UCSD-AML1 (cell line): ENCODE measurements at regions not wholly inside any gene's neighbourhood (a gene's known extent, or its start where the extent isn't known, plus 50 kb on each side); places are given as distances from the start of the nearest gene placed in this dataset.

ENCODE experiments used
- DNase-seq: peaks from one replicate; lab custom pipeline; 2025; ENCODE audit not compliant: unreplicated experiment; lab: John Stamatoyannopoulos, UW

- DNase-seq, result no peak
Measured at GRCh38 chr3:81439108-81439507, 322.3 kb downstream of the GBE1 start.

DNA sequence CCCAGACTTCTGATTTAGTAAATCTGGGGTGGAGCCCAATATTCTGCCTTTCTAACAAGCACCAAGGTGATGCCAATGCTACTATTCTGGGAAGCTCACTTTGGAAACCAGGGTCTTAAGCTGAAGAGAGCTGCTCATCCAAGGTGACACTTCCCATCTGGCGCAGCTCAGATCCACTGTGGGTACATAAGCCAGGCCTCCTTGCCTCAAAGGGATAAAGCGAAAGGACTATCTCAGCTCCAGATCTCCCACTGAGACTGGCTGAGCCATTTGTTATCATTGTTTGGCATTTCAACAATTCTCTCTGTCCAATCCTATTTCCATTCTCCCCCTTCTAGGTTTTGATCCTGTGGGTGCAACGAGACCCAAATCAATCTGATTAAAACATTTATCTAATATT is 323.8 kb downstream of the GBE1 start:
- no peak for DNase-seq

GRCh38 chr3:81436182-81436581 is 325.3 kb downstream of the GBE1 start:
- DNase-seq, result no peak

DNA sequence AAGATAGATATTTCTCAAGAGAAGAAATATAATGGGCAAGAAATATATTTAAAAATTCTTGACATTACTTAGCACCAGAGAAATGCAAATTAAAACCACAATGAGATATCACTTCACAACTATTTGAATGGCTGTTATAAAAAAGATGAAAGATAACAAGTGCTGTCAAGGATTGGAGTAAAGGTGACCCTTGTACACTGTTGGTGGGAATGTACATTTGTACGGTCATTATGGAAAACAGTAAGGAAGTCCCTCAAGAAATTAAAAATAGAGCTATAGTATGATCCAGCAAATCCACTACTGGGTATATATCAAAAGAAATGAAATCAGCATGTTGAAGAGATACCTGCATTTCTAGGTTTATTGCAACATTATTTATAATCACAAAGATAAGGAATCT is 326.4 kb downstream of the GBE1 start:
- no peak for DNase-seq

DNA sequence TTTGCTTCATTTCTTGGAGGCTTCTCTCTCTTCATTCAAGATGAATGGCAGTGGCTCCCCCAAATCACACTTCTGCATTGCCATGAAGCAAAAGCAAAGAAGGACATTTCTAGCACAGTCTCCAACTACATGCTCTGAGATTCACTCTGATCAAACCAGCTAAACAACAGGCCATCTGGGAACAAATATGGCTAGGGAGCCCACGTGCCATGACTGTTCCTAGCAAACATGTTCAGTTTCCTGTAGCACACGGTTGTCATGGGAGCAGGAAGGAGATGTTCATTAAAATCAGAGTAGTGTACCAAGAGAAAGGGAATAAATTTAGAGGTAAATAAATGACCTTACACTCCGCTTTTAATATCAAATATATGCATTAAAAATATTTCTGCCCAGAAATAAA is 327.3 kb downstream of the GBE1 start:
- DNase-seq, result no peak

DNA sequence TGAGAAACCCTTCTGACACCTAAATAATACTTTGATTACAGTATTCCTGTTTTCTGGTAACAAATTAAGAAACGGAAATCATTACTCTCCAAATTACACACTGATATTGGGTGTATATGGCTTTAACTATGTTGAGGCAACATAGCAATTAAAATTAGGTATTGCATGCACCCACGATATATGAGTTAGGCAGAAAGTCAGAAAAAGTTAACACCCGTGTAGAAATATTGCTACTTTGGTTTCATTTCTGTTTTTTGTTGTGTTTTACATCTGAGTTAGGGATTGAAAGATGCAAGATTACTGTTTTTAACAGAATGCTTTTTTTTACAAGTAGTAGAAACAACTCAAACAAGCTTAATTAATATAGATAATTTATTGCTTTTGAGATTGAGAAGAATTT is 327.8 kb downstream of the GBE1 start:
- DNase-seq, result no peak

- no peak for DNase-seq
Measured at GRCh38 chr3:81432456-81432855, 329.0 kb downstream of the GBE1 start.

GRCh38 chr3:81426826-81427577 is 334.4 kb downstream of the GBE1 start:
- no peak for DNase-seq

- DNase-seq, result no peak
Measured at GRCh38 chr3:81425198-81425868, 336.1 kb downstream of the GBE1 start.

- no peak for DNase-seq
Measured at GRCh38 chr3:81419228-81419627, 342.2 kb downstream of the GBE1 start.

DNA sequence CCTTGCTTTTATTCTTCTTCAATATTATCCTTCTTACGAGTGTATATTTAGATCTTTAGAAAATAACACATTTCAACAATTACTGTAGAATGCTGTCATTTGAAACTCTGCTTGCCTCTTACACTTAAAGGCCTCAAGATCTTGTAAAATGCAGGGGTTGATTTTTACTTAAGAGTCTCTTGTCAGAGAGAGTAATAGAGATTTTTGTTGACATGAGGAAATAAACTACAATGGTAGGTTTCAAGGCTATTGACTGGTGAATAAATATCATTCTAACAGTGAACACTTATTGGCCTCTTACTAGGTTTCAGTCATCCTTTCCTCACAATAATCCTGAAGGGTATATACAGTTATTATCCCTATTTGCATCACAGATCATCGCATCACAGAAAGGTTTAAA is 344.6 kb downstream of the GBE1 start:
- DNase-seq, result no peak

DNA sequence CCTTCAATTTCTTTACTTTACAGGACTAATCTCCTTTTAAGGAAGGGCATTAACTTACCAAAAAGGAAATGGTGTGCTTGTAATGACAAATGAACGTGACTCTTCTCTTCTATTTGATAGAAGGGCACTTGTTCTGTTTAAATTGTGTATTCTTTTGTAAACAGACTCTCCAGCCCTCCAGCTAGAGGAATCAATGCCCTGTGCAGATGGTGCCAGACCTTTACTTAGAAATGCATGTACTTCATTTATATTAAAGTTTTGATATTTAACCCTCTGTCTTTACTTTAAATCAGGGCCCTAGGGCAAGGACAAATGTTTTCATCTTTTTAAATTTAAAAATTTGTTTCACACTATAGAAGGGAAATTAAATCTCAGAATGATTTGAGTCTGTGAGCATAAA is 355.1 kb downstream of the GBE1 start:
- DNase-seq, result no peak

- DNase-seq, result no peak
Measured at GRCh38 chr3:81395739-81396513, 365.5 kb downstream of the GBE1 start.

- DNase-seq, result no peak
Measured at GRCh38 chr3:81394651-81395524, 366.6 kb downstream of the GBE1 start.

- no peak for DNase-seq
Measured at GRCh38 chr3:81393251-81393650, 368.2 kb downstream of the GBE1 start.

- DNase-seq, result peak; percentile 5
Measured at GRCh38 chr3:81390796-81391195, 370.6 kb downstream of the GBE1 start.

DNA sequence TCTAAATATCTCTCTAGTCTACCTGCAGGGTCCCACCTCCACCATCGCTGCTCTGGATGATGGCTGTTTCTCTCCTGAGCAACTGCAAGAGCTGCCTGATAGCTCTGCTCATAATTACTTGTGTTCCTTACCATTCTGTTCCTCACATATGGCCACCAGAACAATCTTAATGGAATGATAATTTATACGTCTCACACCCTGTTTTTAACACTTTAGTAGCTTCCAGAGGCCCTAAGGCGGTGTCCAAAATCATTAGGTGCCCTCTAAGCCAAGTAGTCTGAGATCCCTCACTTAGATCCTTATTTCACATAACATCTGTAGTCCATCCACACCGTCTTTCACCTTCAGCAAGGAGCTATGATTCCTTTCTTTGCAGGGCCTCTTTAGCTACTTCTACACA is 373.3 kb downstream of the GBE1 start:
- DNase-seq, result no peak

- DNase-seq, result no peak
Measured at GRCh38 chr3:81382470-81382869, 379.0 kb downstream of the GBE1 start.

DNA sequence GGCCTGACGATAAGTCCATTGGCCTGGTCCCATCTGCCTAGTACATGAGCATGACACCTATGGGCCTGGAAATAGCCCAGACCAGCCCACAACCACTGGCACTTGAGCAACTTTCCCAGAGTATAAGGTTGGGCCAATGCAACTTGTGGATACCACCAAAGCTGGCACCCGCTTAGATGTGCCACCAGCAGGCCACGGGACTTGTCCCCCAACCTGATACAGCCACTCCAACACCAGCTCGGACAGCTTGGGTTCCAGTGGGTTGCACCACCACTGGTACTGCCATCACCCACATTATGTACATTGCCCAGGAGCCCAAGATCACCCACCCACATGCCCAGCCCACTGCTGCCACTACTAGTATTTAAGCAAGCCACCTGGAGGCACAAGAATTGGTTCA is 381.2 kb downstream of the GBE1 start:
- DNase-seq, result no peak

DNA sequence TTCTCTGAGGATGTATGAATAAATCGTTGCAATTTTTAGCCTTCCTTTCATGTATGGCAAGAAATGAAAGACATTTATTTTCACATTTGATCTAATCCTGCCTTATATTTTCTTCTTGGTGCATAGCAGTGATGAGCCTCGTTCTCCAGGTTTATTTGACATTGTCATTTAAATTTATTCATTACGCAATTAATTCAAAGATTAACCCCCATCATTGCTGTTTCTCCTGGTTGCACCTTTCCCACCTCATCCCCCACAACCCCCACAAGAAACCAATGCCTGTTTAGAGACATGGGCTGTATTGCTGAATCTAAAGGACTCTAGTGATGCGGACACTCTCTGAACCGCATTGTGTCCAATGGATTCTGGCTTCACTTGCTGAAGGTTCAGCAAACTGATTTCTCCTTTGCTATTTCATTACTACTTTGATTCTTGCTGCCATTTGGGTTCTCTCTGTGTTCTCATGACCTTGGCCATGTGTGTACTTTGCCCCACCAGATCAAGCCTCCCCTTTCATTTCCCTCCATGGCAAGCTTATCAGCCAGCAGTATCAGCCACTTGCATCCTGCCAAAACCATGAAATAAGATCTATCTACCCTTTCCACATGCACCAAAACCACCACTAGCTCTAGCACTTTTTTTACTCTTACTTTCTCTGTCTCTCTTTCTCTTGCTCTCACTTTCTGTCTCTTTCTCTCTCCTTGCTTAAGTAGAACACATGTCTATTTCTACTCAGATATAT is 382.7 kb downstream of the GBE1 start:
- peak; percentile 3 for DNase-seq
